ENCODE measurements at regions not wholly inside any gene's neighbourhood (a gene's known extent, or its start where the extent isn't known, plus 50 kb on each side); places are given as distances from the start of the nearest gene placed in this dataset.
A peak's percentile ranks its signal among the peaks of the same experiment; 100 is the strongest.

DNA sequence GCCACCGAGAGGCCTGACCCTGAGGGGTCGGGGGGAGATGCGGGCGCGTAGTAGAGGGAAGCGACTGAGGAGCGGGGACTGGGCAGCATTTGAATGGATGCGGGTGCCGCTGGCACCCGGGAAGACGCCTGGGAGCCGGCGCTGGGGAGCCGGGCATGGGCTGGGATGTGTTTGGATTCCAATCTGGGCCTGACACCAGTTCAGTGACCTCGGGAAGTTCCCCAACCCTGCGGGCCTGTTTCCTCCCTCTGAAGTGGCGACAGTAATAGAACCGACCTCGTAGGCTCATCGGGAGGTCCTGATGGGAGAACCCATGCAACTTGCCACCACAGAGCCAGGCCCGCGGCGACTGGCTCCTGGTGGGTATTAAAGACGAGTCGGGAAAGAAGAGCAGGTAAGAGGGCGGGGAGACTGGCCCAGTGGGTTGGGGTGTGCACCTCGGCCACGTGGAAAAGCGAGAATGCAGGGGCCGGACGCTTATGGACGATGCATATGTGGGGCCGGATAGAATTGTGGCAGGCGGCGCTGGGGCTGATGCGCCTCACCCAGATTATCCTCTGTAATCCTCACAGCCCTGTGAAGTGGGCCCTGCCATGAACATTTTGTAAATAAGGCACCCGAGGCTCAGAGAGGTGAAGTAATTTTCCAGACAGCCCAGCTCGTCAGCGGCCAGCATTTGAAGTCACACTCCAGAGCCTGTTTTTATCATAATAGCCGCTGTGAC is 105.8 kb downstream of the SLC16A1 start:
- TF ChIP-seq EP300 (IDR thresholded peaks at IDR 0.05; ENCODE audit: low read depth) (no peak), POLR2A (IDR thresholded peaks at IDR 0.05) (no peak), POLR2AphosphoS5 (IDR thresholded peaks at IDR 0.05) (no peak)
- TF ChIP-seq, protein P1, sequence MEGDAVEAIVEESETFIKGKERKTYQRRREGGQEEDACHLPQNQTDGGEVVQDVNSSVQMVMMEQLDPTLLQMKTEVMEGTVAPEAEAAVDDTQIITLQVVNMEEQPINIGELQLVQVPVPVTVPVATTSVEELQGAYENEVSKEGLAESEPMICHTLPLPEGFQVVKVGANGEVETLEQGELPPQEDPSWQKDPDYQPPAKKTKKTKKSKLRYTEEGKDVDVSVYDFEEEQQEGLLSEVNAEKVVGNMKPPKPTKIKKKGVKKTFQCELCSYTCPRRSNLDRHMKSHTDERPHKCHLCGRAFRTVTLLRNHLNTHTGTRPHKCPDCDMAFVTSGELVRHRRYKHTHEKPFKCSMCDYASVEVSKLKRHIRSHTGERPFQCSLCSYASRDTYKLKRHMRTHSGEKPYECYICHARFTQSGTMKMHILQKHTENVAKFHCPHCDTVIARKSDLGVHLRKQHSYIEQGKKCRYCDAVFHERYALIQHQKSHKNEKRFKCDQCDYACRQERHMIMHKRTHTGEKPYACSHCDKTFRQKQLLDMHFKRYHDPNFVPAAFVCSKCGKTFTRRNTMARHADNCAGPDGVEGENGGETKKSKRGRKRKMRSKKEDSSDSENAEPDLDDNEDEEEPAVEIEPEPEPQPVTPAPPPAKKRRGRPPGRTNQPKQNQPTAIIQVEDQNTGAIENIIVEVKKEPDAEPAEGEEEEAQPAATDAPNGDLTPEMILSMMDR (IDR thresholded peaks at IDR 0.05), result no peak
- WGBS, 2 donors (ENCODE audit: low coverage in 1 of 2), result 52 to 75% methylated on average over 14 to 40 of the region's 40 CpGs
- intact Hi-C loops (cut with DNase I; ENCODE audit: low total_unique reads), result no loop called here

DNA sequence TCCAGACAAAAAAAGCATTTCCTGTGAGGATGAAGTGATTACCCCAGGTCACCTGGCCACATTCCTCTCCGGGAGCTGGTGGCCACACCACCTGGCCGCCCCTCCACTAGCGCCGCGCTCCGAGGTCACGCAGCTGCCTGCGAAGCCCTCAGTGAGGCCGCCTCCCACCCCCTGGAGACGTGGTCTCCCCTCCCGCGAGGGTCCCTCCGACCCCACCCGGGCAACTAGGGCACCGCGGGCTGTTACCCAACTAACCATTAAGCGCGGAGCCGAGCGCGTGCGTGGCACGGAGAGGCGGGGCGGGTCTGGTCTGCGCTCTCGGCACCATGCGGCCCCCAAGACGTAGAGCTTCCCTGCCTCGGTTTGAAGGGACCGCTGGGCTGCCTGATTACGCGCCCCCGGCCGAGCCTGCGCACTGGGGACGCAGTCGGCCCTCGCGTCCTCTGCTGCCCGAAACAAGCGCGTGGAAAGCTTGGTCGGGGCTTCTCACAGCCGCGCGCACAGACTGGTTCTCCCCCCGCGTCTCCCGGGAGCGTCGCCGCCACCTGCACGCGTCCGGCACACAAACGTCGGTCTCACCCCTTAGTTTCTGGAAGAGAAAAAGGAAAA is 106.5 kb downstream of the SLC16A1 start:
- no peaks in the 10 kb centered on the region for H3K9me3 ChIP-seq
- H3K4me1 ChIP-seq, result peaks cover 0 to 13% (median 12%) of the 10 kb centered on the region in 4 donors
- in situ Hi-C loops (cut with MboI; ENCODE audit: low pct_ligation_motif_present in 1 of 4, low pct_unique_long_range_greater_than_20kb in 1 of 4, low sequenced_read_pairs in 3 of 4) (no loop called here), intact Hi-C loops (cut with DNase I; ENCODE audit: low total_unique reads) (no loop called here)
- 1% methylated on average over 35 of the region's 58 CpGs; no CpG with 5 or more reads in 1 of the 2 donors for WGBS, 2 donors (ENCODE audit: low coverage in 1 of 2)
- no peaks in the 10 kb centered on the region for H3K36me3 ChIP-seq
- H3K27ac ChIP-seq, result no peak overlapping the region
- H3K4me3 ChIP-seq, result peak overlapping the region; percentile 15 to 59 (median 33)
- DNase-seq, result peak; percentile 31
- peaks cover 32% of the 10 kb centered on the region for H3K27me3 ChIP-seq
- no peak for TF ChIP-seq POLR2AphosphoS5 (IDR thresholded peaks at IDR 0.05)
- TF ChIP-seq, protein P1 (IDR thresholded peaks at IDR 0.05), result no peak
- no peak for TF ChIP-seq EP300 (IDR thresholded peaks at IDR 0.05; ENCODE audit: low read depth)
- TF ChIP-seq POLR2A (IDR thresholded peaks at IDR 0.05), result no peak

More for the DNA sequence above, 105.8 kb downstream of the SLC16A1 start:
- peak overlapping the region; percentile 15 to 59 (median 33) for H3K4me3 ChIP-seq
- no peaks in the 10 kb centered on the region for H3K36me3 ChIP-seq
- H3K9me3 ChIP-seq, result no peaks in the 10 kb centered on the region
- H3K27me3 ChIP-seq, result peaks cover 33% of the 10 kb centered on the region
- DNase-seq, result no peak
- in situ Hi-C loops (cut with MboI; ENCODE audit: low pct_ligation_motif_present in 1 of 4, low pct_unique_long_range_greater_than_20kb in 1 of 4, low sequenced_read_pairs in 3 of 4), result no loop called here
- no peak overlapping the region for H3K27ac ChIP-seq
- H3K4me1 ChIP-seq, result peaks cover 0 to 13% (median 12%) of the 10 kb centered on the region in 4 donors

DNA sequence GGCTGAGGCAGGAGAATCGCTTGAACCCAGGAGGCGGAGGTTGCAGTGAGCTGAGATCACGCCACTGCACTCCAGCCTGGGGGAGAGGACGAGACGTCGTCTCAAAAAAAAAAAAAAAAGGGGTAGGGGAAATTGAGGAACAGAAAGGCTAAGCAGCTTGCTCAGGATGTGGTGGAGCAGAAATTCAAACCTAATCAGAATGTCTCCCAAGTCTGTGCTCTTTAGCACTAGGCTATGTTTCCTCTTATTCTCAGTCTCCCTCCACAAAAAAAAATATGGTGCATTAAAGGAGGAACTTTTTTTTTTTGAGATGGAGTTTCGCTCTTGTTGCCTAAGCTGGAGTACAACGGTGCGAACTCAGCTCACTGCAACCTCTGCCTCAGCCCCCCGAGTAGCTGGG is 114.2 kb downstream of the SLC16A1 start:
- H3K27ac ChIP-seq, result no peak overlapping the region
- H3K27me3 ChIP-seq, result no peaks in the 10 kb centered on the region
- H3K4me3 ChIP-seq, result no peak overlapping the region
- TF ChIP-seq EP300 (IDR thresholded peaks at IDR 0.05; ENCODE audit: low read depth), result no peak
- no peak for TF ChIP-seq POLR2A (IDR thresholded peaks at IDR 0.05)
- TF ChIP-seq, protein P1 (IDR thresholded peaks at IDR 0.05), result no peak
- no peak for TF ChIP-seq POLR2AphosphoS5 (IDR thresholded peaks at IDR 0.05)
- WGBS, 2 donors (ENCODE audit: low coverage in 1 of 2), result 78 to 100% methylated on average over 1 to 10 of the region's 10 CpGs
- H3K4me1 ChIP-seq, result peaks cover 0 to 6% (median 2%) of the 10 kb centered on the region in 4 donors
- no peaks in the 10 kb centered on the region for H3K9me3 ChIP-seq
- no peak for DNase-seq
- no peaks in the 10 kb centered on the region for H3K36me3 ChIP-seq
- intact Hi-C loops (cut with DNase I; ENCODE audit: low total_unique reads), result no loop called here
- in situ Hi-C loops (cut with MboI; ENCODE audit: low pct_ligation_motif_present in 1 of 4, low pct_unique_long_range_greater_than_20kb in 1 of 4, low sequenced_read_pairs in 3 of 4), result no loop called here

All from transverse colon (tissue), 4 donors.